AG10803 (cell line): ENCODE measurements at regions not wholly inside any gene's neighbourhood (a gene's known extent, or its start where the extent isn't known, plus 50 kb on each side); places are given as distances from the start of the nearest gene placed in this dataset.
"Not testable (repeated sequence)": the region's sequence is repeated elsewhere in the genome, so short reads cannot be mapped to it uniquely, and the experiment has no call there.

Experiments used
- DNase-seq: peaks from one replicate; pipeline ENCODE4 v3.0.0; 2010; ENCODE audit warnings: low read depth
- H3K4me3 ChIP-seq: 2 replicates; pipeline ENCODE4 v1.5.1; 2011; ENCODE audit warnings: mild to moderate bottlenecking, low read length, control low read depth
- TF ChIP-seq, protein P1 (sequence below): conservative IDR thresholded peaks from 2 replicates; pipeline ENCODE4 v1.5.1; 2011; ENCODE audit warnings: mild to moderate bottlenecking, low read length, control low read depth, inconsistent platforms

DNA sequence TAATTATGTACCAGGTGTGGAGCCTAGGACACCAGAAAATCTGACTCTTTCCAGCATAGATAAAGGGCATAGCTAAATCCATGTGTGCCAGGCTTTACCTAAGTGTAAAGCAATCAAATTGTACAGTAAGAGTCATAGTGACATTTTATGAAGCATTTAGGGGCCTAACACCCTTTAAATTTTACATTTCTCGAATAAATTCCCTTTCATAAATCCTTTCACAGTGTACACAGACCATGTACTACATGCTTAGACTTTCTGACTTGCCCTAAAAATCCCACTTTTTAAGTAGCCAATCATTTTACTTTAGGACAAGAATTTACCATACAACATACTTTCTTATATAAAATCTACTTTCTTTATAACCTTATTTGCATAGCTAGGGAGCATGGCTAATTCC is 727.6 kb upstream of the LUZP2 start:
- no peak for DNase-seq
- no peak overlapping the region for H3K4me3 ChIP-seq
- TF ChIP-seq, protein P1, sequence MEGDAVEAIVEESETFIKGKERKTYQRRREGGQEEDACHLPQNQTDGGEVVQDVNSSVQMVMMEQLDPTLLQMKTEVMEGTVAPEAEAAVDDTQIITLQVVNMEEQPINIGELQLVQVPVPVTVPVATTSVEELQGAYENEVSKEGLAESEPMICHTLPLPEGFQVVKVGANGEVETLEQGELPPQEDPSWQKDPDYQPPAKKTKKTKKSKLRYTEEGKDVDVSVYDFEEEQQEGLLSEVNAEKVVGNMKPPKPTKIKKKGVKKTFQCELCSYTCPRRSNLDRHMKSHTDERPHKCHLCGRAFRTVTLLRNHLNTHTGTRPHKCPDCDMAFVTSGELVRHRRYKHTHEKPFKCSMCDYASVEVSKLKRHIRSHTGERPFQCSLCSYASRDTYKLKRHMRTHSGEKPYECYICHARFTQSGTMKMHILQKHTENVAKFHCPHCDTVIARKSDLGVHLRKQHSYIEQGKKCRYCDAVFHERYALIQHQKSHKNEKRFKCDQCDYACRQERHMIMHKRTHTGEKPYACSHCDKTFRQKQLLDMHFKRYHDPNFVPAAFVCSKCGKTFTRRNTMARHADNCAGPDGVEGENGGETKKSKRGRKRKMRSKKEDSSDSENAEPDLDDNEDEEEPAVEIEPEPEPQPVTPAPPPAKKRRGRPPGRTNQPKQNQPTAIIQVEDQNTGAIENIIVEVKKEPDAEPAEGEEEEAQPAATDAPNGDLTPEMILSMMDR = no peak

DNA sequence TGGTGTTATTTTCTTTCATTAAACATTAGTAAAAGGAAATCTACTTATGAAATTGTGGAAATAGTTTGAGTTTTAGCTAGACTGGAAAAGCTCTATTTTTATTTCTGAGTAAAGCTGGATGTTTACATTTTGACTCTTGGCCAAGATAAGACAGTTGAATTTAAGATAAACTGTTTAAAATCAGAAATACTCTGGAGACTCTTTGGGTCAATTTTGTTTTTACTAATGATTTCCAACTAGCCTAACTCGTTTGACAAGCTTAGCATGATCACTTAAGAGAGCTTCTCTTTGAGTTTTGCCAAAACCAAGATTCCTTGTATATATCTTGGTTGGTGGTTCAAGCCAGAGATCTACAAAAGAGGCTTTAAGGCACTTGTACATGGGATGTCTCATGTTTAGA is 724.8 kb upstream of the LUZP2 start:
- TF ChIP-seq, protein P1 = no peak
- DNase-seq = no peak
- no peak overlapping the region for H3K4me3 ChIP-seq

DNA sequence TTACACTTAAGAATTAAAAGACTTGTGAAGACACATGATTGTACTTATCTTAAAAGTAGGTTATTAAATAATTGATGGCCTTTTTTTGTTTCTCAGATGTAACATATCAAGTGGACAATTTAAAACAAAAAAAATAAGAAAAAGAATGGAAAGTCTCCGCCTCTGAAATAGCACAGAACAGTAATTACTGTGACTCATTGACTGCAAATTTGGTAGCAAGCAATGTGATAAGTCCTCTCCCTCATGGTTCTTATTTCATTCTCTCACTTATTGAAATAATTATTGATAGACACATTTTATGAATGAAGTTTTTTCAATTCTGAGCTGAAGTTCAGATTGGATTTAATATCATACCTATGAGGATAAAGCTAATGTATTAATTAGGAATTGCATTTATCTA is 717.9 kb upstream of the LUZP2 start:
- no peak overlapping the region for H3K4me3 ChIP-seq
- TF ChIP-seq, protein P1 = no peak
- DNase-seq = peak; percentile 41

GRCh38 chr11:23780231-23780630 is 716.6 kb upstream of the LUZP2 start:
- peak; percentile 5 for DNase-seq
- H3K4me3 ChIP-seq = no peak overlapping the region
- TF ChIP-seq, protein P1 = no peak

DNA sequence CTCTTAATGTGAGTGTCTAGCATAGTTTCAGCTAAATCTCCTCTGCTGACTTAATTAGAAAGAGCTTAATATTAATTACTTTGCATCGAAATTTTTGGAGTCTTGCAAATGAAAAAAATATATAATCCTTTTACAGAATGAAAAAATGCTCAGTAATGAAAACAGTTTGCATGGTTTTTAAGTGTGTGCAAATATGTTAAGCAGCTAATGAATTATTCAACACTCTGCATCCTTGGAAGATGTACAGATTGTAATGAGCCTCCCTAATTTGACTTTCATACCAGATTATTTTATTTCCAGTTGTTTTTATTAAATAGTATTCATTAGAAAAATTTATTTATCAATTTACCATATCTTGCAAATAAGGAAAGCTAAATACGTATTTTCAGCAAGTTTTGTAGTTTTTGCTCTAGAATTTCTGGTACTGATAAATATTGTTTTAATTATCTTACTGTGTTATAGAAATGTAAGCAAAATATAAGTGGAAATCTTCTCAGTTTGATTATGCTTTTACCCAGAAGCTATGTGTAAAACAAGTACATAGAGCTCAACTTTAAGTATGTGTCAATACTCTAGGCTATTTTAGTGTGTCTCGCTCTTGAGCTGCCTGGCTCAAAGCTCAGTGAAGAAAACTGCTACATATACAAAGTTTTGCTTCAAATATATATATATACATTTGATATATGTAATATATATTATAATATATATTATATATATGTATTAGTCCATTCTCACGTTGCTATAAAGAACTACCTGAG is 714.9 kb upstream of the LUZP2 start:
- DNase-seq = no peak
- H3K4me3 ChIP-seq = no peak overlapping the region
- TF ChIP-seq, protein P1 = no peak

DNA sequence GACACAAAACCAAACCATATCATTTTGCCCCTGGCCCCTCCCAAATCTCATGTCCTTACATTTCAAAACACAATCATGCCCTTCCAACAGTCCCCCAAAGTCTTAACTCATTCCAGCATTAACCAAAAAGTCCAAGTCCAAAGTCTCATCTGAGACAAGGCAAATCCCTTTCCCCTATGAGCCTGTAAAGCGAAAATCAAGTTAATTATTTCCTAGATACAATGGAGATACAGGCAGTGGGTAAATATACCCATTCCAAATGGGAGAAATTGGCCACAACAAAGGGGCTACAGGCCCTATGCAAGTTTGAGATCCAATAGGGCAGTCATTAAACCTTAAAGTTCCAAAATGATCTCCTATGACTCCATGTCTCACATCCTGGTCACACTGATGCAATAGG is 709.9 kb upstream of the LUZP2 start:
- DNase-seq, H3K4me3 ChIP-seq: not testable (repeated sequence)

DNA sequence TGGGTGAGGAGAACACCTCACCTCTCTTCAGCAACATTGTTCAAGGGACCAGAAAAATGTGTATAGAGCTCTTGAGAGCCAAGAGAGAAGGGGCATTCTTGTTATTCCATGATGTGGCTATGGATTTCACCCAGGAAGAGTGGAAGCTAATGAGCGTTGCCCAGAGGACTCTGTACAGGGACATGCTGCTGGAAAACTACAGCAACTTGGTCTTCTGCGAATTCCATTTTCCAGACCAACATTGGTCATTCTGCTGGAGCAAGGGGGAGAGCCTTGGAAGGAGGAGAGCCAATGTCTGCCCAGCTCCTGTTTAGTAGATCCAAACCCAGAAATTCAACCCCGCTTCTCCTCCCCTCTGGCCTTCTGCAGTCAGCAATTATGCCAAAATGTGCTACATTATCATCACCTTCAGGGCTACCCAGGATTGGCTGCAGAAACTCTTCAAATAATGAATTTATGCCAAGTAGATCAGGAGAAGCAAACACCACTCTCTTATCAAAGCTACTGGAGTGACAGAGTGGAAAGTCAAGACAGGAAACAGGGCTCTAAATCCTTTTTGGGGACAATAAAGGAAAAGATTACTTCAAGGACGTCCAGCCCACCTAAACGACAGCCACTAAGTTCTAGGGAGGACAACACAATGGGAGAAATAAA is 707.5 kb upstream of the LUZP2 start:
- no peak for DNase-seq
- TF ChIP-seq, protein P1 = no peak

More for the DNA sequence above, 707.5 kb upstream of the LUZP2 start:
- H3K4me3 ChIP-seq = no peak overlapping the region
